ENCODE measurements at regions not wholly inside any gene's neighbourhood (a gene's known extent, or its start where the extent isn't known, plus 50 kb on each side); places are given as distances from the start of the nearest gene placed in this dataset.

GRCh38 chr2:12299431-12299830 lies 417.3 kb upstream of the TRIB2 start:
- no peak for DNase-seq

- no peak for DNase-seq
Measured at GRCh38 chr2:12300019-12300602, 416.6 kb upstream of the TRIB2 start.

GRCh38 chr2:12300927-12301326 lies 415.8 kb upstream of the TRIB2 start:
- no peak for DNase-seq

- DNase-seq: no peak
Measured at GRCh38 chr2:12302140-12302539, 414.6 kb upstream of the TRIB2 start.

GRCh38 chr2:12302691-12303090 lies 414.0 kb upstream of the TRIB2 start:
- no peak for DNase-seq

- peak; percentile 74 for DNase-seq
Measured at GRCh38 chr2:12303181-12304030, 413.3 kb upstream of the TRIB2 start.

GRCh38 chr2:12304564-12305171 lies 412.1 kb upstream of the TRIB2 start:
- no peak for DNase-seq

- no peak for DNase-seq
Measured at GRCh38 chr2:12305931-12306330, 410.8 kb upstream of the TRIB2 start.

GRCh38 chr2:12310399-12310798 lies 406.3 kb upstream of the TRIB2 start:
- no peak for DNase-seq

GRCh38 chr2:12313445-12314126 lies 403.1 kb upstream of the TRIB2 start:
- DNase-seq: peak; percentile 36

- peak; percentile 87 for DNase-seq
Measured at GRCh38 chr2:12314127-12314760, 402.5 kb upstream of the TRIB2 start.

GRCh38 chr2:12315224-12315623 lies 401.5 kb upstream of the TRIB2 start:
- DNase-seq: no peak

- DNase-seq: no peak
Measured at GRCh38 chr2:12316476-12316875, 400.3 kb upstream of the TRIB2 start.

- DNase-seq: no peak
Measured at GRCh38 chr2:12317286-12317685, 399.4 kb upstream of the TRIB2 start.

GRCh38 chr2:12317814-12318426 lies 398.8 kb upstream of the TRIB2 start:
- no peak for DNase-seq

GRCh38 chr2:12318427-12319057 lies 398.2 kb upstream of the TRIB2 start:
- no peak for DNase-seq

GRCh38 chr2:12320027-12320734 lies 396.6 kb upstream of the TRIB2 start:
- no peak for DNase-seq

GRCh38 chr2:12320991-12321641 lies 395.6 kb upstream of the TRIB2 start:
- no peak for DNase-seq

- DNase-seq: no peak
Measured at GRCh38 chr2:12321886-12322285, 394.9 kb upstream of the TRIB2 start.

GRCh38 chr2:12325806-12326205 lies 390.9 kb upstream of the TRIB2 start:
- DNase-seq: no peak
